Posterior cingulate gyrus (tissue), 11 donors: ENCODE measurements at regions not wholly inside any gene's neighbourhood (a gene's known extent, or its start where the extent isn't known, plus 50 kb on each side); places are given as distances from the start of the nearest gene placed in this dataset.
"Not testable (repeated sequence)": the region's sequence is repeated elsewhere in the genome, so short reads cannot be mapped to it uniquely, and the experiment has no call there.

ENCODE experiments used
- DNase-seq, 10 donors: peaks; one replicate each; pipeline versions ENCODE4 v3.0.0 to v3.0.0-alpha.2; 2020 to 2021; ENCODE audit warnings: mixed read lengths in 3 of 10
- intact Hi-C: fragments of 100-400 bp; cut with DNase I; formaldehyde crosslinking; loops from one replicate; pipeline ENCODE4 v1.15.1; 2023

- DNase-seq = peak in 6 of 10 donors; percentile 22 to 87 (median 40)
- intact Hi-C loops = loop anchor here (2.0 to 5.0 kb wide), 2 partner anchors 78 to 164 kb away; no protein-coding TSS in a partner anchor
These were observed 127.0 kb upstream of the PALM2AKAP2 start for GRCh38 chr9:109652971-109653370.

GRCh38 chr9:109653470-109653869, 126.5 kb upstream of the PALM2AKAP2 start:
- intact Hi-C loops = loop anchor here (2.0 to 5.0 kb wide), 2 partner anchors 79 to 164 kb away; no protein-coding TSS in a partner anchor

GRCh38 chr9:109663978-109664377, 116.0 kb upstream of the PALM2AKAP2 start:
- DNase-seq, intact Hi-C loops: not testable (repeated sequence)

More at GRCh38 chr9:109653470-109653869, 126.5 kb upstream of the PALM2AKAP2 start:
- DNase-seq = no peak

GRCh38 chr9:109665736-109666135, 114.3 kb upstream of the PALM2AKAP2 start:
- DNase-seq = peak; percentile 14 to 87 (median 59)
- intact Hi-C loops = not testable (repeated sequence)

GRCh38 chr9:109681301-109681700, 98.7 kb upstream of the PALM2AKAP2 start:
- intact Hi-C loops = no loop called here

GRCh38 chr9:109682227-109682626, 97.8 kb upstream of the PALM2AKAP2 start:
- intact Hi-C loops = no loop called here
- no peak for DNase-seq

More at GRCh38 chr9:109681301-109681700, 98.7 kb upstream of the PALM2AKAP2 start:
- DNase-seq = no peak

GRCh38 chr9:109683521-109683920, 96.5 kb upstream of the PALM2AKAP2 start:
- intact Hi-C loops = no loop called here
- DNase-seq = no peak

GRCh38 chr9:109689701-109690100, 90.3 kb upstream of the PALM2AKAP2 start:
- no peak for DNase-seq
- intact Hi-C loops = no loop called here

GRCh38 chr9:109699019-109699418, 81.0 kb upstream of the PALM2AKAP2 start:
- DNase-seq = no peak
- intact Hi-C loops = no loop called here

- no peak for DNase-seq
- intact Hi-C loops = no loop called here
These were observed 75.5 kb upstream of the PALM2AKAP2 start for GRCh38 chr9:109704546-109704945.

- DNase-seq = no peak
- intact Hi-C loops = no loop called here
These were observed 74.5 kb upstream of the PALM2AKAP2 start for GRCh38 chr9:109705515-109705914.

- DNase-seq = no peak
- intact Hi-C loops = no loop called here
These were observed 72.6 kb upstream of the PALM2AKAP2 start for GRCh38 chr9:109707355-109707754.

GRCh38 chr9:109708451-109708945, 71.5 kb upstream of the PALM2AKAP2 start:
- no peak for DNase-seq
- intact Hi-C loops = no loop called here

GRCh38 chr9:109709866-109710265, 70.1 kb upstream of the PALM2AKAP2 start:
- no peak for DNase-seq
- intact Hi-C loops = no loop called here

GRCh38 chr9:109710830-109711229, 69.2 kb upstream of the PALM2AKAP2 start:
- DNase-seq = no peak
- intact Hi-C loops = no loop called here

GRCh38 chr9:109715344-109715743, 64.7 kb upstream of the PALM2AKAP2 start:
- DNase-seq = no peak
- intact Hi-C loops = no loop called here

- intact Hi-C loops = no loop called here
- no peak for DNase-seq
These were observed 63.4 kb upstream of the PALM2AKAP2 start for GRCh38 chr9:109716631-109717030.

GRCh38 chr9:109717342-109717741, 62.7 kb upstream of the PALM2AKAP2 start:
- intact Hi-C loops = no loop called here
- no peak for DNase-seq

- intact Hi-C loops = no loop called here
- no peak for DNase-seq
These were observed 61.1 kb upstream of the PALM2AKAP2 start for GRCh38 chr9:109718861-109719260.

GRCh38 chr9:109721001-109721400, 59.0 kb upstream of the PALM2AKAP2 start:
- no peak for DNase-seq
- intact Hi-C loops = no loop called here

GRCh38 chr9:109722007-109722406, 58.0 kb upstream of the PALM2AKAP2 start:
- intact Hi-C loops = no loop called here
- no peak for DNase-seq

- no peak for DNase-seq
- intact Hi-C loops = no loop called here
These were observed 56.2 kb upstream of the PALM2AKAP2 start for GRCh38 chr9:109723781-109724180.

- intact Hi-C loops = no loop called here
- no peak for DNase-seq
These were observed 54.5 kb upstream of the PALM2AKAP2 start for GRCh38 chr9:109725460-109725859.
